Astrocyte (in vitro differentiated cells and primary cell): ENCODE measurements at regions not wholly inside any gene's neighbourhood (a gene's known extent, or its start where the extent isn't known, plus 50 kb on each side); places are given as distances from the start of the nearest gene placed in this dataset.

Experiments
- EZH2 ChIP-seq: IDR thresholded peaks from 2 replicates; pipeline ENCODE4 v1.6.1; 2012; ENCODE audit warnings: mild to moderate bottlenecking, low read length, inconsistent platforms; ENCODE audit not compliant: insufficient read depth
- TF ChIP-seq, protein P1 (sequence below): IDR thresholded peaks from 2 replicates; pipeline ENCODE4 v1.5.1; 2011; ENCODE audit warnings: low read depth, mild to moderate bottlenecking, inconsistent platforms, low read length, moderate library complexity; ENCODE audit not compliant: insufficient read depth

DNA sequence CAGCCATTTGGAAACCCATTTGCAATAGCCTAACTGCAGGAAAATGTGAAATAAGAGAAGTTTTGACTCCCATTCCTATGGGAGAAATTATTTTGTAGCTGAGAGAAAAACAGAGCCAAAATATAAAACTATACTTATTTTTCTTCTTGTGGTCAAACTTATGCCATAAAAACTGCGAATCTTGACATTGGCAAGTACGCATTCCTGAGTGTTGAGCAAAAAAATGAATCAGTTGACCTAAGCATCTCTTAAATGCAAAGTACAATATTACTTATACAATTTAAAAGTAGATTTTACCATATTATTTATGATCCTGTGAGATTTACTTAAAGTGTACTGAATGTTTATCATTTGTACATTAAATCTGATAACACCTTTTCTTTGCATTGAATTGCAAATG, 50.1 kb upstream of the CMC1 start:
- TF ChIP-seq, protein P1, sequence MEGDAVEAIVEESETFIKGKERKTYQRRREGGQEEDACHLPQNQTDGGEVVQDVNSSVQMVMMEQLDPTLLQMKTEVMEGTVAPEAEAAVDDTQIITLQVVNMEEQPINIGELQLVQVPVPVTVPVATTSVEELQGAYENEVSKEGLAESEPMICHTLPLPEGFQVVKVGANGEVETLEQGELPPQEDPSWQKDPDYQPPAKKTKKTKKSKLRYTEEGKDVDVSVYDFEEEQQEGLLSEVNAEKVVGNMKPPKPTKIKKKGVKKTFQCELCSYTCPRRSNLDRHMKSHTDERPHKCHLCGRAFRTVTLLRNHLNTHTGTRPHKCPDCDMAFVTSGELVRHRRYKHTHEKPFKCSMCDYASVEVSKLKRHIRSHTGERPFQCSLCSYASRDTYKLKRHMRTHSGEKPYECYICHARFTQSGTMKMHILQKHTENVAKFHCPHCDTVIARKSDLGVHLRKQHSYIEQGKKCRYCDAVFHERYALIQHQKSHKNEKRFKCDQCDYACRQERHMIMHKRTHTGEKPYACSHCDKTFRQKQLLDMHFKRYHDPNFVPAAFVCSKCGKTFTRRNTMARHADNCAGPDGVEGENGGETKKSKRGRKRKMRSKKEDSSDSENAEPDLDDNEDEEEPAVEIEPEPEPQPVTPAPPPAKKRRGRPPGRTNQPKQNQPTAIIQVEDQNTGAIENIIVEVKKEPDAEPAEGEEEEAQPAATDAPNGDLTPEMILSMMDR, result no peak
- no peak for TF ChIP-seq EZH2
